COLO829 (cell line): ENCODE measurements at regions not wholly inside any gene's neighbourhood (a gene's known extent, or its start where the extent isn't known, plus 50 kb on each side); places are given as distances from the start of the nearest gene placed in this dataset.

Experiments
- DNase-seq: peaks from one replicate; pipeline ENCODE4 v3.0.0; 2012; ENCODE audit warnings: low spot score

DNA sequence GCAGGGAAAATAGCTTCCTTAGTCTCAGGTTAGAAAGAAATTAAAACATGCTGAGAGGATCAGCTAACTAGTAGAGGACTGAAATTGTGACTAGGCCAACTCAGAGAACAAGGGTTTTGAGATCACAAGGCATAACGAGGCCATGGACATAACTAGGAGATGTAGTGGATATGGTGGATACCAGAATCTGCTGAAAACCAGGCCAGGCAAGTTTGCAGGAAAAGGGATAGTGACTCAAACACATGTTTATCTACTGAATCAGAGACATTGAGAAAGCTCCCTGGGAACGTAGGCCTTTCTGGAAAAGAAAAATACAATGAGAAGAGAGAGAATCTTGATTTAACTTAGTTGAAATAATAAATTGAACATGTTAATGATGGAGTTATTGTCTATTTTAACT is 326.5 kb upstream of the GBE1 start:
- no peak for DNase-seq

DNA sequence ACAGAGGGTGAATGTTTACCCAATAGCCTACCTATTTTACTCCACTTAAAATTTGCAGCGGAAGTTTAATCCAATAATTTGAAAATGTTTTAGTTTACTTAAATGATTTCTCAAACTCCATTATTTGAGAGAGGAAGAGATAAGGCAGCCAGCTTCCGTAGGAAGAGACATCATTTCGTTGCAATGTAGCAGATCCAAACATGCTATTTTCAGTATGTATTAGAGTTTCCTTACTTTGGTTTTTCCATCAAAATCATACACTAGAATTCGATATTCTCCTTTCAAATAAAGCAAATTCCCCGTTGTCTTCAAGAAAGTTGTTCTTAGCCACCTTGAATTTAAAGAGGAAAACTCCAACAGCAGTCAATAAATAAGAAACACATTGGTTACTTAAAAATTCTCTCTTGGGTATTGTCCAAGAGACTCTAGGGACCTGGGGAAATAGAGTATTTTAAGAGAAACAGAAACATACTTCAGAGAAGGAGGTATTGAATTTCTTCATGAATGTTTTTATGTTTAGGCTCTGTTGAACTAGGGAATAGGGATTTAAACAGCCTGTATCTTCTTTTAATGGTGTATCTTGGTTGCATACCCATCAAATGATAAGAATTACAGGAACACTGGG is 324.5 kb upstream of the GBE1 start:
- no peak for DNase-seq

DNA sequence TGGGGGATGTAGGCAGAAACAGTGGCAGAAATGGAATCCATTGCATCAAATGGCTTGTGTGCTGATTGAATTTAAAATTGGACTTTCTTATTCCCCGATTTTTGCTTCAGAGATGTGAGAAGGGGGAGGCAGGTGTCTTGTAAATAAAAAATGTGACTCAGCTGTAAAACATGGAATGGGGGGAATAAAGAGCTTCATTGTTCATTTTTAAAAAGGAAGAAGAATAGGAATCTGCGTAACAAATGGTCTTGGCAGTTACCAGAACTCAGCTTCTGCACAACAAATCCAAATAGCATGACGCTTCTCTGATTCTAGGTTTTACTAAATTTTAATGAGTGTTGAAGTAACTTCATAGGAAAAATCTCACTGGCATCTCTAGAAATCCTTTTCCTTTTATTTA is 323.9 kb upstream of the GBE1 start:
- peak; percentile 40 for DNase-seq

DNA sequence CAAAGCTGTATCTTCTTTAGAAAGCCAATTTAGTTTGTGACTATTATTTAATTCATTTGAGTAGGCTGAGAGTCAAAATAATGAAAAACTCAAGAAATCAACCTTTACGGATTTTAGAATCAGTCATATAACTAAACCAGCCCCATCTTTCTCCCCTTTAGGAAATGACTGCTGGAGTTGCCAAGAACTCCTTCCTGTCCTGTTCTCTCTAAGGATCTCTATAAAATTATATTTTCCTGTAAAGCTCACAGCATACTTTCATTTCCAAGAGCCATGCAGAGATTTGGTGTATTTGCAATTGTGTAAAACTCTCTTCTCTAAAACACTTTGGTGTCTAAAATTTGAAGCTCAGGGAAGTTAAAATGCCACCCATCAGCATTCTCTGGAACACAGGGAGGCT is 323.4 kb upstream of the GBE1 start:
- no peak for DNase-seq

DNA sequence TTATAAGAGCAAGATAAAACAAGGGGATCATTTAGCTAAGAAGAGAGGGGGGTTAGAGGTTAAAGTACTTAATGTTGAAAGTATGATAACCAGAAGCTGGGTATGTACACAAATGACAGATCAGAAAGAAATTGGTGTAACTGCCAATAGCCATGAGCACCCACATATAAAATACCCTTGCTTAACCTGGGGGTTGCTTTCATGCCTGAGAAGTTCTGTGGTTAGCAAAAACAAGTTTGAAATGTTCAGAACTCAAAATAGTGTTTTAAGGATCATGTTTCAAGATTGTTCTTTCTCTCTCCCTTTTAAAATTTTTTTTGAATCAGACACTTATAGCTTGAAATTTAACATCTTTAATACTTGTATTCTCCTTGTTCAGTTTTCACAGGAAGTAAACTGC is 321.4 kb upstream of the GBE1 start:
- no peak for DNase-seq

DNA sequence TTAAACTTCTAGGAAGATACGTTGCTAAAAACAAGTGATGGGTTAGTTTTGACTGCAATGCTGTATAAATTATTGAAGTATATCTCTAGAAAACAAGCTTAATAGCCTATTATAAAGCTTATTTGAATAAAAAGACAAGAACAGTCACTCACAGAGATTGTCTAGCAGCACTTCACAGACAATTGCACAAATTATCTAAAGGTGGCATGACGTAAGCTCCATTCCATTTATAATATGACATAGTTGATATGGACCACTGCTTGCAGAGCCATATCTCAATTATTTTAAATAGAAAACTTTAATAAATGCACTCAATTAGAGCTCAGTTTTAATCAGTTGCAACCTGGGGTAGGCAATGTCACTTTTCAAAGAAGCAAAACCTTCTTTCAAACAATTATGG is 319.9 kb upstream of the GBE1 start:
- no peak for DNase-seq

DNA sequence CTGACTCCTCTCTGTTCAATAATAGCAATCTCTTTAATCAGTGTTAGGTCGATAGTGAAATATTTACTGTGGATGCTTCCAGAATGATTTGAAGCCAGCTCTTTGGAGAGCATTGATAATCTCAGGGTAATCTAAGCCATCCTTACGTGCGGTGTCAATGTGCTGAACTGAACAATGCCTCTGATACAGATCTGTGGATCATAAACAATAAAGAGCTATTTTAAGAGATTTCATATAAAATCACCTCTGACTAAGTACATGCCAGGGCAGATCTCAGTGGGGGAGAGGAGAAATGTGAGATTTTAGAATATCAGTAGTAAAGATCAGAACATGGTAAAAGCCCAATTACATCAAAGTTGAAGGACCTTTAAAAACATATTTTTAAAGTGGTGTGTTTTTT is 319.3 kb upstream of the GBE1 start:
- no peak for DNase-seq

DNA sequence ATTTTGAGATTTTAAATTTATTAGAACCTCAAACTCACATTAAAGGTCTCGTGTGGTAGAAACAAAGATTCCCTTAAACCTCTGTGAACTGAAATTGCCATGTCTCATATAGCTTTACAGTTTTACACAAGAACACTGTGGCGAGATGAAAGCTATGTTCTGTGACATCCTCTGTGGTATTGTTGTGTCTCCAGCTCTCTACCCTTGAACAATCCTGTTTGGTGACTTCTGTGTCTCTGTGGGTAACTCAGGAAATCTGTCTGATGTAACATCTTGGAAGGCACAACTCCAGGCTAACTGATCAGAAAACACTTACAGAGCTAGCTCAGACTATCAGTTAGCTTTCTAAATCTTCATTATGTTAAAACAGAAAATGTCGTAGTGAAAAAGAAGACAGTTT is 318.8 kb upstream of the GBE1 start:
- no peak for DNase-seq

DNA sequence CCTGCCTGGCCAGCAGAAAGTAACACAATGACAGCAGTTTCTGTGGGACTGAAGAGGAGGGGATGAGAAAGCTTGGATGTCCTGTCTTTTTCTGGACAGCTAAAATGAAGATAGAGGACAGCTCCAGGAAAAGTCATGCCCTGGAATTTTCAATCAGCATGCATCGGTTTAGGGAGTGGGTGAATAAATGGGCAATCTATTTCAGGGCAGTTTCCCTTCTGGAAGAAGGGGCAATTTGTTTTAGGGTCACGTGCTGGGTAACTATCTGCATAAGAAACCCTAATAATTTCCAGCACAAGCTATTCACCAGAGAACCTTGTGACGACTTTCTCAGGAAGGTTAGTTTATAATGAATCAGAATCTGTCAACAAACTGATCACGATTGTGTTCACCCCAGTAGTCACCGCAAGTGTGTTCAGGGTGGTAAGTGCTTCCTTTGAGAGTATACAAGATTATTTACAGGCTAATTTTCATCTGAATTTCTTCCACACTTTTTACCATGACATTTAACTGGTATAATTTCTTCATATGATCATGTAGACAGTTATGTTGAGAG is 318.0 kb upstream of the GBE1 start:
- DNase-seq: no peak

DNA sequence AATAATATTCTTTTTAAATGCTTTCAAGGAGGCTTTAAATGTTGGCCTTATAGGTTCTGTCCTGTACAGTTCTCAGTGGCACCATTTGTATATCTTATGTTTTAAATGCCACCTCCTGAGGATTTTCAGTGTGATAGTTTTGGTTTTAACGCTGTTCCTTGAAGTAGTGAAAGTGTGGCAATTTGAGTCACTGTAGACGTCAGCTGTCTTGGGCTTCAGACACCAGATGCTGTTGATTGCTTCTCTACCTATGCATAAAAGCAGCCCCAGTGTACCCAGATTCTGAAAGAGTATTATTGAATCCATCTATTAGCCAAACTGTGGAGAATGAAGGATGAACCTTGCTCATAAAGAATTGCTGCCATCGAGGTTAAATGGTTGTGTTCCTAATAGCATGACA is 316.8 kb upstream of the GBE1 start:
- no peak for DNase-seq

DNA sequence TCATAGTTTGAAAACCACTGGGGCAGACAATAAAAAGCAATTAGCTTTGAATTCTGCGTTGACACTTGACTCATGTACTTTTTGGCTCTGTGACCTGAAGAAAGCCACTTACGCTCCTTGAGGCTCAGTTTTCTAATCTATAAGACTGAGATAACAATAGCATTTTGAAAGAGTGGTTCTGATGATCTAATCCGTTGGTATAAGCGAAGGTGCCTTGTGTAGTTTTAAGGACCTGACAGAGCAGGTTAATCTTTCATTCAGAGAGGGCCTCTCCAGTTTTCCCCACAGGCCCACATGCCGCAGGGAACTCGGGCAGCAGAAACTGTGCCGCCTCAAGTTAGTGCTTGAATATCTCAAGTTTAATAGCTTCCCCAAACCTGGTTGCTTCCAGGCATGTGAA is 306.0 kb upstream of the GBE1 start:
- DNase-seq: no peak

DNA sequence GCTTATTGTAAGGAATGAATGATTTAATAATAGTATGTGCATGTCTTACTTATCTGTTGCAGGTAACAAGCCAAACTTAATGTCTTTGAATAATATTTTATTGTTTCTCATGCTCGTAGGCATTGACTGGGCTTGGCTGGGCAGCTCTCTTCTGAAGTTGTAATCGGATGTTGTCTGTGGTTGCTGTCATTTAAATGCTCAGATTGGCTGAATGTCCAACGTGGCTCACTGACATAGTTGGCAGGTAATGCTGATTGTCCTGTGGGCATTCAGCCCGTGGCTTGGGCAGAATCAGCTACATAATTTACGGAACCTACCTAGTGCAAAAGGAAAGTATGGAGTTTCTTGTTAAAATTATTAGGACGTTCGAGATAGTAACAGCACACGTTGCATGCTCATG is 297.4 kb upstream of the GBE1 start:
- no peak for DNase-seq

DNA sequence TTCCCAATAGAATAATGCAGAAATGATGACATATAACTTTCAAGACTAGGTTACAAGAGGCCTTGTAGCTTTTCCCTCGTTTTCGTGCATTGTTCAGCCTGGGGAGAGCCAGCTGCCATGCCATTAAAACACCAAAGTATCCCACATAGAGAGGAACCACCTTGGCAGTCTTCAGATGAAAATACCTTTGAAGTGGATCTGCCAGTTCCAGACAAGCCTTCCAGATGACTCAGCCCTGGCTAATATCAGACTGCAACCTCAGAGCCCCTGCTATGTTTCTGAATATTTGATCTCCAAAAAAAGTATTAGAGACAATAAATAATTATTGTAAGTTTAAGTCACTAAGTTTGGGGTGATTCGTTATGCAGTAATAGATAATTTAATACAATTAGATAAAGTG is 294.3 kb upstream of the GBE1 start:
- peak; percentile 7 for DNase-seq

DNA sequence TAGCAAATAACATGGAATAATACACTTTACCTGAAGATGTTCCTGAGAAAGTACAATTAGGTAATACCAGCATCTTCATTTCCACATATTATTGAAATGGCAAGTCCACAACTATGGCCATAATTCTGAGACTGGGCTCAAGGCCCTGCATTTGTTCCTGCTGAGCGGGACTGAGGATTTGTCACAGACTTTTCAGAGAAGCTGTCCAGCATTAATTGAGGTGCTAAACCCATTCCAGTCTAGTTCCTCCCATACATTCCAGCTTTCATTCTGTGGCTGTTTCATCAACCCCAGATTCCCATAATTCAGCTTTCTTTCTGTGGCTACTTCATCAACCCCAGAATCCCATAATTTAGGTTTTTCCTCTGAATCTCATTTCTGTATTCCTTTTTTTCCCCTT is 293.4 kb upstream of the GBE1 start:
- DNase-seq: no peak

DNA sequence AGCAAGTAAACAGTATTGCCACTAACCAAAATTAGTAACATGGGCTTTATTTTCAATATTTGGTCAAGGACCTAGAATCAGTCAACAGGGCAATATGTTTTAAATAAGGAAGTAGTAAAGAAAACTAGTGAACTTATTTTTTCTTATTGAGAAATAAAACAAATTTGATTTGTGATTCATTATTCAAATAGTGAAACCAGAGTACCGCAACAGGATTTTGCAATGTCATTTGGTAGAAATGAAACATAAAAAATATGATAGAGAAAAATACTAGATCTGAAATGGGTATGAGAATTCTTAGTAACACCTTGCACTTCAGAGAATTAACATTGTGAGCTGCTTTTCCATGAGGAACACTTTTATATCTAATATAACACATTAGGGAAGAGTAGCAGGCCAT is 291.8 kb upstream of the GBE1 start:
- DNase-seq: no peak

DNA sequence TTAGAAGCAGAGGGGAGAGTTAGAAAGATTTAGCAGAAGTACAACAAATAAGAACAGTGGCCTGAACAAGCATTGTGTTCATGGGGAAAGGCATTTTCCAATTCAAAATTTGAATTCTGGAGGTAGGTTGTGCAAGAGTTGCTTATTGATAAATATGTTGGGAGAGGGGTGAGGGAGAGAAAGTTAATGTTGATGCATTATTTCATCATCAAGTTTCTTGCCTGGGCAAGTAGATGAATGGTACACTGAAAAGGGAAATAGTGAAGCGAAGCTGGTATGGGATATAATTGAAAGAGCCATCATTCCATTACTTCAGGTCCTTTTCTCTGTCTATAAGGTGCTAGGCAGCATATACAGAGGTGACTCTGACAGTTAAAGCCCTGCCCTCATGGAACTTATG is 288.9 kb upstream of the GBE1 start:
- no peak for DNase-seq

DNA sequence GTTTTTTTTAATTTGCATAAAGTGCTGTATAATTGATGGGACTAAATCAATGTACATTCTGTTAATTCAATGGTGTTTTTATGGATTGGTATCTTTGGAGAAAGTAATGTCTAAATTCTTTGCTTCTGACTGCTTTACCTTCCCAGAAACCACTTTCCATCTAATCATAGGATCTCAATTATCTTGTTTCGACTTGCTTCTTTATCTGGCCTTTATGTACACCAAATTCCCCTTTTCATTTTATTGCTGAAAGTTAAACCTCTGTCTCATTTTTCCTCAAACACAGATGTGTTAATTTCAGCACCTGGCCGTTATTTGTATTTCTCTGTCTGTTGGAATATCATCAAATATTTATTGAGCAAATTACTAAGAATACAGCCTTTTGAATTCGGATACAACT is 287.3 kb upstream of the GBE1 start:
- no peak for DNase-seq

DNA sequence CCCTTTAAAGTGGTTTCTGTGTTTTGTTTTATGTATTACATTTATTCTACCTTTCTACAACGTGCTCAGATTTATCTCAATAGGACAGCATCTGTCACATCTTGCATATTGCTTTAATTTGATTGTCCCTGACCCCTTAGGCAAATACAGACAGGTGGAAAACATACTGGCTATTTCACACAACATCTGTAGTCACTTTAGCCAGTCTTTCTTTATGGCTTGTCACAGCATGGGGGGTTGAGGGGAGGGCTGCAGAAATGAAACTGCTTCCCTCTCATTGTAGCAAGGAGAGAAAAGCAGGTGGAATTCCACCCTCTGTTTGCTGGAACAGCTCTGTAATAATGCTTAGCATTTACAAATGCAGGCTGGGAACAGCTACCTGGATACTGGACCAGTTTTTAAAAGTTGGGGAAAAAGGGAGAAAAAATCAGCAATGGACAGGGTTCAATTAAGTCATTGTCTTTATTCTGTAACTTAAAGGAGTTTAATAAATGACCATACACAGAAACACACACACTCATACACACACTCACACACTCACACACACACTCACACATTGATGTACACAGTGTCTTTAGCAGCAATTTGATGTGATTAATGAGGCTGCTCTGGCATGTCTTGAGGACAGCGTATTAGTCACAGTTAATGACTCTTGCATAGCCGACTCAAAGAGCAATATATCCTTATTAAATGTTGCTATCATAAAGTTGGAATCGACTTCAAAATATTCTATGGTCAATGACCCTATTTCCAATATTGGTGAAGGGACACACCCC is 283.7 kb upstream of the GBE1 start:
- no peak for DNase-seq

DNA sequence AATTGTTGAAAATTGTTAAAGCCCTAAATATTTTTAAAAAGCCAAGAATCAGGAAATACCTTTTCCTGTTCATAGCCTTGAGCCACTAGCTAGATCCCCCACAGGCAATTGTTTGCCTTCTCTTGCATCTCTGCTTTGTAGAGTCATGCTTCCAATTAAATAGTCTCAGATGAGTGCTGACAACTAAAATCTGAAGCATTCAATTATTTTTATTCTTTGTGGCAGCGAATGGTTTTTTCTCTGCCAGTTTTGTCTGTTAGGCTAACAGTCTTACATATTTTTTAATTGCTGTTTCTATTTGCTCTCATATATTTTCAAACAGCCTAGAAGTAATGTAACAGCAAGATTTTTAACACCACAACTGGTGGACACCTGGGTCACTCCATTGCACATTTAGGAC is 277.1 kb upstream of the GBE1 start:
- no peak for DNase-seq

DNA sequence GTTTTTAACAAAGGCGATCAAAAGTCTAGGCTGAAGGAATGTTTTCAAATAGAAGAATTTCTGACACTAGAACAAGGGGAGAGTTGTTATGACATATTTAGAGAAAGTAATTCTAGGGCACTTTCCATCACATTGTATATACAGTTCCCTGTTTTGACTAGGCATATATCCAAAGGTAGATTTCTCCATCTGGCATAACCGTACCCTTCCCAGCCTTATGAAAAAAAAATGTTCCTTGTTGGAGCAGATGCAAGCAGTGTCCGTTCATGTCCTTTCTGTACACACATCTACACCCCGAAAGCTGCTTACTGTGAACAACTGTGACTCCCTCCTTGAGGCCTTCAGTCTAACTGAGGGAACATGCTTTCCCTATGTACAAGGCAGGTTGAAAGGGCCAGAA is 271.7 kb upstream of the GBE1 start:
- DNase-seq: no peak

DNA sequence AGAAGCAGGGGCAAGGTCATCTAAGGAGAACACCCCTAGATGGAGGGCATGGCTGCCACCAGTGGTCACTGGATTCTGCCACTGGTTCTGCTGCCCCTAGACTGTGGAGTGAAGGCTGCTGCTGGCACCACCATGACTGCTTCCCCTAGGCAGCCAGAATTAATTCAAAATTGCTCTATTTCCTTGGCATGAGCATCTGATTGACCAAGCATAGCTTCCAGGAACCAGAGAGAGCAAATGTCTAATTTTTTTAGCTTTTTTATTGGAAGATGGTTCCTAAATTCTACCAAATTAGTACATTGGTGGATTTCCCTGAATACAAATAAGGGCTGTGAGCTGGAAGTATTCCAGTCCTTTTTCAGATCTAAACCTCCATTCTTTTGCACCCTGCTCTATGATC is 270.2 kb upstream of the GBE1 start:
- no peak for DNase-seq

DNA sequence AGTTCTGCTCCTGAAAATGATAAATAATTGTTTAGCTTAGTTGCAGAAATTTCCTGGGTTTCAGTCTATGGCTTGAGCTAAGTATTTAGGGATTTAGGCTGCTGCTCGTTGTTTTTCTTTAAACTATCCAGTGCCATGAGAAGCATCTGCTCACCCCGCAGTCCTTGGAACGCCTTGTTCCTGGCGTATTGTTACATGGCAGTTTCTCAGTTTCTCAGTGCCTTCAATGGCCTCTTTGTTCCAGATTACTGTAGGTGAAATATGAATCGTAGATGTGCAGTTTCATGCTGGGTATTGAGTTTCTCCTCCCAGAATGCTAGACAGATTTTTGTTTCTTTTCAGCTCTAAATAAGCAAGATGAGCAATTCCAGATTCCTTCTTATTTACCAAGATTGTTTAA is 269.5 kb upstream of the GBE1 start:
- DNase-seq: peak; percentile 66

DNA sequence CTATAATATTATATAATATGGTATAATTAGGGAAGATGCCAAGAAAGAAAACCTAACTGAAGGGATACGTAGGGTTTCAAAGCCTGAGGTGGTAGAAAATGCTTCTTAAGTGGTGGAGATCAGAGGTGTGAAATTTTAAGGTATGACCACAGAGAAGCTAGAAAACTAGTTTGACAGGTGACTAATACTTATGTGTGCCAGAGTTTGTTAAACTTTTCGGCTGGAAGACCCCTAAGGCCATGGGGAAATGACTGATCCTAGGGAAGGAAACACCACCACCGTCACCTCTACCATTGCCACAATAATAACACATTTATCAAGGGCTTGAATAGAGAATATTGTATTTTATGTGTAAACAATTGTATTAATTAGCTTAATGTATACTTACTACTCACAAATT is 261.4 kb upstream of the GBE1 start:
- DNase-seq: no peak

DNA sequence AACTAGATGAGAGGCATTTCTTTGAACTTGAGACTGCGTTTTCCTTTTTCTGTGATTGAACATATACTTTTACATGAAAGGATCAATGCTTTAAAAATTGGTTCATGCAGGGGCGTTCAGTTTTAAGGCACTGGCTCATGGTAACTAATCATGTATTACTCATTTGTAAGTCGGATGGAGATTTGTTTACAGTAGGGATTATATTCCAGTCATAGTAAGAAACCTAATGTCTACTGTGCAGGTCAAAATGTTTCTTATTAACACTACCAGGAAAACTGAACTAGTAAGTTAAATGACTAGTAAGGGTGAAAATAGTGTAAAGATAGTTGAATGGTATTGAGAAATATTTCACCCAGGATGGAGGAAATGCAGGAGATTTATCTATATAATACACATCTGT is 258.8 kb upstream of the GBE1 start:
- DNase-seq: no peak
